H9 (cell line): ENCODE measurements at regions not wholly inside any gene's neighbourhood (a gene's known extent, or its start where the extent isn't known, plus 50 kb on each side); places are given as distances from the start of the nearest gene placed in this dataset.
A peak's percentile ranks its signal among the peaks of the same experiment; 100 is the strongest.
"Not testable (repeated sequence)": the region's sequence is repeated elsewhere in the genome, so short reads cannot be mapped to it uniquely, and the experiment has no call there.

Source experiments
- DNase-seq: peaks from one replicate; pipeline ENCODE4 v3.0.0-alpha.2; 2017
- H2AFZ ChIP-seq: one replicate; pipeline ENCODE4 v1.6.1; 2013; ENCODE audit warnings: mild to moderate bottlenecking, low read length, control low read depth, moderate library complexity
- H2AK5ac ChIP-seq: 2 replicates; pipeline ENCODE4 v1.6.1; 2013; ENCODE audit warnings: low read length, control low read depth, mixed read lengths; ENCODE audit not compliant: insufficient read length
- H2BK120ac ChIP-seq: one replicate; pipeline ENCODE4 v1.6.1; 2013; ENCODE audit warnings: low read depth, mild to moderate bottlenecking, low read length, control low read depth, inconsistent platforms; ENCODE audit not compliant: poor library complexity, severe bottlenecking
- H2BK12ac ChIP-seq: 2 replicates; pipeline ENCODE4 v1.6.1; 2013; ENCODE audit warnings: low read length, control low read depth, mixed read lengths, low read depth; ENCODE audit not compliant: insufficient read length
- H2BK15ac ChIP-seq: 2 replicates; pipeline ENCODE4 v1.6.1; 2013; ENCODE audit warnings: low read depth, low read length, control low read depth
- H2BK20ac ChIP-seq: one replicate; pipeline ENCODE4 v1.6.1; 2013; ENCODE audit warnings: low read depth, mild to moderate bottlenecking, low read length, control low read depth, inconsistent platforms; ENCODE audit not compliant: poor library complexity, severe bottlenecking
- H2BK5ac ChIP-seq: 2 replicates; pipeline ENCODE4 v1.6.1; 2013; ENCODE audit warnings: low read length, control low read depth, mixed read lengths; ENCODE audit not compliant: insufficient read length
- H3K14ac ChIP-seq: 2 replicates; pipeline ENCODE4 v1.6.1; 2013; ENCODE audit warnings: low read length, control low read depth; ENCODE audit not compliant: insufficient read depth
- H3K18ac ChIP-seq: 2 replicates; pipeline ENCODE4 v1.6.1; 2013; ENCODE audit warnings: low read depth, mild to moderate bottlenecking, mixed read lengths, low read length, control low read depth; ENCODE audit not compliant: insufficient read length
- H3K23ac ChIP-seq: 2 replicates; pipeline ENCODE4 v1.6.1; 2013; ENCODE audit warnings: low read length, control low read depth, mixed read lengths, low read depth; ENCODE audit not compliant: insufficient read length
- H3K23me2 ChIP-seq: 2 replicates; pipeline ENCODE4 v1.6.1; 2013; ENCODE audit warnings: low read depth, mild to moderate bottlenecking, mixed read lengths, low read length, control low read depth; ENCODE audit not compliant: insufficient read length, poor library complexity, severe bottlenecking
- H3K27ac ChIP-seq: 2 replicates; pipeline ENCODE4 v1.5.1; 2013; ENCODE audit warnings: low read length, control low read depth, mixed read lengths, low read depth; ENCODE audit not compliant: insufficient read length
- H3K27me3 ChIP-seq: 2 replicates; pipeline ENCODE4 v1.6.1; 2013; ENCODE audit warnings: low read length, control low read depth, inconsistent platforms; ENCODE audit not compliant: insufficient read depth
- H3K4ac ChIP-seq: 2 replicates; pipeline ENCODE4 v1.6.1; 2013; ENCODE audit warnings: low read depth, mild to moderate bottlenecking, control low read depth, inconsistent platforms, low read length, moderate library complexity
- H3K4me1 ChIP-seq: 2 replicates; pipeline ENCODE4 v1.6.1; 2013; ENCODE audit warnings: low read length, control low read depth, inconsistent platforms; ENCODE audit not compliant: insufficient read depth
- H3K4me2 ChIP-seq: 2 replicates; pipeline ENCODE4 v1.6.1; 2013; ENCODE audit warnings: low read length, control low read depth, mixed read lengths; ENCODE audit not compliant: insufficient read length, insufficient read depth
- H3K56ac ChIP-seq: 2 replicates; pipeline ENCODE4 v1.6.1; 2013; ENCODE audit warnings: low read depth, mild to moderate bottlenecking, mixed read lengths, low read length, control low read depth; ENCODE audit not compliant: insufficient read length
- H3K79me1 ChIP-seq: 2 replicates; pipeline ENCODE4 v1.6.1; 2013; ENCODE audit warnings: low read depth, mild to moderate bottlenecking, moderate library complexity, low read length, control low read depth, inconsistent platforms; ENCODE audit not compliant: insufficient read depth, poor library complexity, severe bottlenecking
- H3K79me2 ChIP-seq: 2 replicates; pipeline ENCODE4 v1.6.1; 2013; ENCODE audit warnings: low read length, control low read depth, inconsistent platforms; ENCODE audit not compliant: insufficient read depth
- H3K9ac ChIP-seq: 2 replicates; pipeline ENCODE4 v1.6.1; 2013; ENCODE audit warnings: low read length, control low read depth, mixed read lengths; ENCODE audit not compliant: insufficient read length; ENCODE audit errors: extremely low read depth
- H3K9me3 ChIP-seq: one replicate; pipeline ENCODE4 v1.6.1; 2013; ENCODE audit warnings: low read depth, low read length, inconsistent platforms; ENCODE audit not compliant: control insufficient read depth
- H3T11ph ChIP-seq: one replicate; pipeline ENCODE4 v1.6.1; 2013; ENCODE audit warnings: mild to moderate bottlenecking, low read length, control low read depth, inconsistent platforms
- H4K20me1 ChIP-seq: one replicate; pipeline ENCODE4 v1.6.1; 2013; ENCODE audit not compliant: control insufficient read depth, insufficient read length, insufficient read depth
- H4K5ac ChIP-seq: 2 replicates; pipeline ENCODE4 v1.6.1; 2013; ENCODE audit warnings: low read depth, mild to moderate bottlenecking, mixed read lengths, low read length, control low read depth; ENCODE audit not compliant: insufficient read length
- H4K8ac ChIP-seq: replicated peaks from 2 replicates; pipeline ENCODE4 v1.6.1; 2013; ENCODE audit warnings: low read length, control low read depth, mixed read lengths, low read depth; ENCODE audit not compliant: insufficient read length
- H4K91ac ChIP-seq: 2 replicates; pipeline ENCODE4 v1.6.1; 2013; ENCODE audit warnings: low read depth, mild to moderate bottlenecking, moderate library complexity, mixed read lengths, low read length, control low read depth; ENCODE audit not compliant: insufficient read length
- H3K27ac Mint-ChIP-seq, 3 experiments: 2 replicates in 2 of 3; 3 replicates in 1 of 3; pipeline ENCODE4 v1.8.0; 2020 to 2021; ENCODE audit warnings: mixed read lengths in 3 of 3, mild to moderate bottlenecking in 1 of 3, moderate library complexity in 1 of 3
- H3K27me3 Mint-ChIP-seq: 2 replicates; pipeline ENCODE4 v1.8.0; 2021; ENCODE audit warnings: low read depth, mild to moderate bottlenecking, moderate library complexity, mixed read lengths
- H3K36me3 Mint-ChIP-seq, 3 experiments: 2 replicates in 2 of 3; 3 replicates in 1 of 3; pipeline ENCODE4 v1.8.0; 2020 to 2021; ENCODE audit warnings: low read depth in 3 of 3, mixed read lengths in 3 of 3; ENCODE audit not compliant: insufficient read depth in 1 of 3
- H3K4me1 Mint-ChIP-seq, 2 experiments: 2 replicates each; pipeline ENCODE4 v1.8.0; 2020; ENCODE audit warnings: mixed read lengths in 2 of 2
- H3K4me3 Mint-ChIP-seq, 2 experiments: 2 replicates in 1 of 2; 3 replicates in 1 of 2; pipeline ENCODE4 v1.8.0; 2020 to 2021; ENCODE audit warnings: mild to moderate bottlenecking in 2 of 2, mixed read lengths in 2 of 2, moderate library complexity in 1 of 2
- H3K9me3 Mint-ChIP-seq, 2 experiments: 2 replicates in 1 of 2; 3 replicates in 1 of 2; pipeline ENCODE4 v1.8.0; 2020; ENCODE audit warnings: mild to moderate bottlenecking in 2 of 2, mixed read lengths in 2 of 2, moderate library complexity in 1 of 2
- WGBS: extraction: QIAGEN DNeasy Blood & Tissue Kit; methylation state at CpG from one replicate; pipeline ENCODE4 v1.1.7; 2013; ENCODE audit warnings: missing lambda C conversion rate, low lambda C conversion rate, mixed read lengths; ENCODE audit not compliant: insufficient read length; ENCODE audit errors: extremely low coverage; 5-methylcytosine and 5-hydroxymethylcytosine counted together
- TF ChIP-seq, protein P1 (sequence below): fragments of 200-600 bp; sonication (generic); conservative IDR thresholded peaks from 3 replicates; pipeline ENCODE4 v1.8.0; 2021; ENCODE audit warnings: antibody characterized with exemption, mild to moderate bottlenecking

DNA sequence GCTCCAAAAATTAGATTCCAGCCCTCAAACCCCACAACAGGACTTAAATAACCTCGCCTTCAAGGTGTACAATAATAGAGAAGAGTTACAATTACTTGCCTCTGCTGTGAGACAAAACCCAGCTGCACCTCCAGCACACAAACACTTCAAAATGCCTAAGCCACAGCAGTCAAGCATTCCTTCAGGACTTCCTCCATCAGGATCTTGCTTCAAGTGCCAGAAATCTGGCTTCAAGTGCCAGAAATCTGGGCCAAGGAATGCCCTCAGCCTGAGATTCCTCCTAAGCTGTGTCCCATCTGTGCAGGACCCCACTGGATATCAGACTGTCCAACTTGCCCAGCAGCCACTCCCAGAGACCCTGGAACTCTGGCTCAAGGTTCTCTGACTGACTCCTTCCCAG, 1088.3 kb downstream of the SORCS3 start:
- H3K36me3 Mint-ChIP-seq, result peaks cover under 1 to 6% (median 5%) of the 10 kb centered on the region in 3 experiments; a peak in 5 of 7 replicates
- no CpG with 5 or more reads among the region's 1 CpG for WGBS
- TF ChIP-seq, protein P1, sequence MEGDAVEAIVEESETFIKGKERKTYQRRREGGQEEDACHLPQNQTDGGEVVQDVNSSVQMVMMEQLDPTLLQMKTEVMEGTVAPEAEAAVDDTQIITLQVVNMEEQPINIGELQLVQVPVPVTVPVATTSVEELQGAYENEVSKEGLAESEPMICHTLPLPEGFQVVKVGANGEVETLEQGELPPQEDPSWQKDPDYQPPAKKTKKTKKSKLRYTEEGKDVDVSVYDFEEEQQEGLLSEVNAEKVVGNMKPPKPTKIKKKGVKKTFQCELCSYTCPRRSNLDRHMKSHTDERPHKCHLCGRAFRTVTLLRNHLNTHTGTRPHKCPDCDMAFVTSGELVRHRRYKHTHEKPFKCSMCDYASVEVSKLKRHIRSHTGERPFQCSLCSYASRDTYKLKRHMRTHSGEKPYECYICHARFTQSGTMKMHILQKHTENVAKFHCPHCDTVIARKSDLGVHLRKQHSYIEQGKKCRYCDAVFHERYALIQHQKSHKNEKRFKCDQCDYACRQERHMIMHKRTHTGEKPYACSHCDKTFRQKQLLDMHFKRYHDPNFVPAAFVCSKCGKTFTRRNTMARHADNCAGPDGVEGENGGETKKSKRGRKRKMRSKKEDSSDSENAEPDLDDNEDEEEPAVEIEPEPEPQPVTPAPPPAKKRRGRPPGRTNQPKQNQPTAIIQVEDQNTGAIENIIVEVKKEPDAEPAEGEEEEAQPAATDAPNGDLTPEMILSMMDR, result no peak
- no peak for DNase-seq
- H3K9me3 Mint-ChIP-seq, result peaks cover 6 to 7% of the 10 kb centered on the region in 2 experiments; a peak in 4 of 5 replicates
- H3K4me2 ChIP-seq, result no peak overlapping the region
- no peak overlapping the region for H3K4ac ChIP-seq
- no peak overlapping the region for H3K27ac Mint-ChIP-seq
- H3K23me2 ChIP-seq, result no peaks in the 10 kb centered on the region
- H3K4me3 Mint-ChIP-seq, result no peak overlapping the region
- no peaks in the 10 kb centered on the region for H3K27me3 Mint-ChIP-seq
- H3K4me1 ChIP-seq, result peaks cover 2% of the 10 kb centered on the region; the same call in 1 of the 2 replicates
- H4K5ac ChIP-seq, result no peak overlapping the region
- no peak overlapping the region for H2BK120ac ChIP-seq
- no peak overlapping the region for H3K14ac ChIP-seq
- H3K27me3 ChIP-seq, result no peaks in the 10 kb centered on the region
- no peaks in the 10 kb centered on the region for H3K9me3 ChIP-seq
- no peak overlapping the region for H3K27ac ChIP-seq
- no peak overlapping the region for H2BK20ac ChIP-seq
- H3K23ac ChIP-seq, result no peak overlapping the region
- no peaks in the 10 kb centered on the region for H4K20me1 ChIP-seq
- no peak overlapping the region for H2BK15ac ChIP-seq
- no peak overlapping the region for H4K8ac ChIP-seq
- H2AK5ac ChIP-seq, result no peak overlapping the region
- no peak overlapping the region for H2BK5ac ChIP-seq
- no peak overlapping the region for H3K56ac ChIP-seq
- H3T11ph ChIP-seq, result no peak overlapping the region
- peaks cover 16 to 18% of the 10 kb centered on the region in 2 experiments for H3K4me1 Mint-ChIP-seq
- H3K79me1 ChIP-seq, result no peaks in the 10 kb centered on the region
- no peak overlapping the region for H2BK12ac ChIP-seq
- H3K9ac ChIP-seq, result no peak overlapping the region
- H2AFZ ChIP-seq, result no peak overlapping the region
- no peaks in the 10 kb centered on the region for H3K79me2 ChIP-seq
- H4K91ac ChIP-seq, result no peak overlapping the region
- no peak overlapping the region for H3K18ac ChIP-seq

DNA sequence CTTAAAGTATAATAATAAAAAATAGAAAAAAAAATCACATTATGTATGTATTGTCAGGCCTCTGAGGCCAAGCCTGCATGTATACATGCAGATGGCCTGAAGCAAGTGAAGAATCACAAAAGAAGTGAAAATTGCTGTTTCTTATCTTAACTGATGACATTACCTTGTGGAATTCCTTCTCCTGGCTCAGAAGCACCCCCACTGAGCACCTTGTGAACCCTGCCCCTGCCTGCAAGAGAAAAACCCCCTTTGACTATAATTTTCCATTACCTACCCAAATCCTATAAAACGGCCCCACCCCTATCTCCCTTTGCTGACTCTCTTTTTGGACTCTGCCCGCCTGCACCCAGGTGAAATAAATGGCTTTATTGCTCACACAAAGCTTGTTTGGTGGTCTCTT, 1086.5 kb downstream of the SORCS3 start:
- not testable (repeated sequence) for H4K91ac ChIP-seq, H3K4ac ChIP-seq, H2BK120ac ChIP-seq, H3K4me2 ChIP-seq, H3T11ph ChIP-seq, H3K14ac ChIP-seq, H3K4me1 ChIP-seq, H2BK20ac ChIP-seq, H3K9me3 ChIP-seq, H3K18ac ChIP-seq, H3K9ac ChIP-seq, H3K9me3 Mint-ChIP-seq, H2AFZ ChIP-seq, H4K8ac ChIP-seq, H3K79me2 ChIP-seq, H2AK5ac ChIP-seq, H4K20me1 ChIP-seq, H3K27me3 Mint-ChIP-seq, H3K79me1 ChIP-seq, H3K23ac ChIP-seq, H2BK15ac ChIP-seq, H3K27ac ChIP-seq, H4K5ac ChIP-seq, H3K36me3 Mint-ChIP-seq, H3K56ac ChIP-seq, H3K23me2 ChIP-seq, H2BK5ac ChIP-seq, H3K27me3 ChIP-seq, H2BK12ac ChIP-seq, H3K4me3 Mint-ChIP-seq
- DNase-seq, result peak; percentile 32
- no CpG with 5 or more reads among the region's 2 CpGs for WGBS
- Mint-ChIP-seq H3K4me1 (peaks cover 16 to 17% of the 10 kb centered on the region in 2 experiments), H3K27ac (peak overlapping the region in 2 of 3 experiments; percentile 1 to 19; a peak in 3 of 7 replicates)
